OCI-LY7 (cell line): ENCODE measurements at regions not wholly inside any gene's neighbourhood (a gene's known extent, or its start where the extent isn't known, plus 50 kb on each side); places are given as distances from the start of the nearest gene placed in this dataset.

Source experiments
- CTCF ChIP-seq: fragments of 200-600 bp; sonication (generic); conservative IDR thresholded peaks from 2 replicates; pipeline ENCODE4 v1.5.1; 2014; ENCODE audit warnings: mild to moderate bottlenecking, antibody characterized with exemption, low read length, moderate library complexity, mixed read lengths
- EZH2phosphoT487 ChIP-seq: fragments of 200-600 bp; sonication (generic); IDR thresholded peaks from 2 replicates; pipeline ENCODE4 v1.6.1; 2018; ENCODE audit warnings: low read depth, borderline replicate concordance, mild to moderate bottlenecking, mixed run types, antibody characterized with exemption, low read length, moderate library complexity, mixed read lengths

GRCh38 chr4:79547851-79548250 is 139.8 kb upstream of the GK2 start:
- TF ChIP-seq CTCF (no peak), EZH2phosphoT487 (no peak)
